K562 (cell line): ENCODE measurements at regions not wholly inside any gene's neighbourhood (a gene's known extent, or its start where the extent isn't known, plus 50 kb on each side); places are given as distances from the start of the nearest gene placed in this dataset.

ENCODE experiments used
- ATAC-seq: fragments of 200-7000 bp; cut with Tn5 transposase; 3 replicates; pipeline ENCODE4 v1.9.1; 2020; ENCODE audit warnings: moderate library complexity
- BruUV-seq: library from RNA; stranded (reverse); fragments of 400-500 nt; replicated peaks from 2 replicates; lab custom pipeline; 2021; lab: Mats Ljungman, UMichigan
- CTCF ChIA-PET: fragments of 300-600 bp; formaldehyde crosslinking; extraction: SDS; loops from one replicate; lab custom pipeline; 2021; ENCODE audit warnings: low intra/inter-chr PET ratio; lab: Yijun Ruan, JAX
- POLR2A ChIA-PET: fragments of 300-600, 350-650 bp; sonication (Branson Sonifier 250); formaldehyde crosslinking; extraction: SDS; loops from one replicate; lab custom pipeline; 2021; ENCODE audit warnings: antibody characterized with exemption, inconsistent platforms; lab: Yijun Ruan, JAX
- DNase-seq, 4 experiments: peaks; one replicate each; pipeline versions ENCODE4 v3.0.0 to v3.0.0-alpha.2; 2011 to 2018; ENCODE audit warnings: low spot score in 3 of 4, mixed read lengths in 3 of 4; ENCODE audit errors: extremely low read depth in 1 of 4
- FAIRE-seq: peaks from 2 replicates; lab custom pipeline; 2011; peaks lifted over from hg19 to GRCh38; lab: Jason Lieb, UNC
- H2AFZ ChIP-seq: 2 replicates; pipeline ENCODE4 v1.6.0; 2011; ENCODE audit warnings: low read depth, low read length, control low read depth, inconsistent platforms
- H3K27ac ChIP-seq: fragments of 200-600 bp; 3 replicates; pipeline ENCODE4 v1.8.0; 2011; ENCODE audit warnings: low read depth, mild to moderate bottlenecking, control low read depth, inconsistent platforms, low read length, moderate library complexity, mixed read lengths; ENCODE audit errors: extremely low read depth
- H3K27me3 ChIP-seq, 2 experiments: fragments of 300-600 bp in 1 of 2; 2 replicates in 1 of 2; 3 replicates in 1 of 2; pipeline versions ENCODE4 v1.6.0 to v1.8.0; 2011; ENCODE audit warnings: inconsistent platforms in 2 of 2, low read length in 2 of 2, mild to moderate bottlenecking in 1 of 2, mixed read lengths in 1 of 2, moderate library complexity in 1 of 2; ENCODE audit not compliant: control insufficient read depth in 2 of 2, insufficient read depth in 2 of 2
- H3K36me3 ChIP-seq: fragments of 300-600 bp; 3 replicates; pipeline ENCODE4 v1.8.0; 2011; ENCODE audit warnings: mild to moderate bottlenecking, low read length, inconsistent platforms; ENCODE audit not compliant: control insufficient read depth, insufficient read depth
- H3K4me1 ChIP-seq, 2 experiments: fragments of 200-600 bp in 1 of 2; replicated peaks in 1 of 2; 2 replicates in 1 of 2; 3 replicates in 1 of 2; pipeline versions ENCODE4 v1.5.1 to v1.8.0; 2011; ENCODE audit warnings: inconsistent platforms in 2 of 2, low read length in 2 of 2, mild to moderate bottlenecking in 1 of 2, mixed read lengths in 1 of 2, moderate library complexity in 1 of 2; ENCODE audit not compliant: control insufficient read depth in 2 of 2, insufficient read depth in 2 of 2
- H3K4me2 ChIP-seq: 2 replicates; pipeline ENCODE4 v1.6.1; 2011; ENCODE audit warnings: low read length, control low read depth, inconsistent platforms, mixed read lengths; ENCODE audit not compliant: insufficient read depth
- H3K4me3 ChIP-seq: fragments of 200-600 bp; sonication (generic), shearing (Covaris generic); 2 replicates; pipeline ENCODE4 v1.5.1; 2016; ENCODE audit warnings: control low read depth, inconsistent platforms
- H3K79me2 ChIP-seq: fragments of 200-600 bp; 3 replicates; pipeline ENCODE4 v1.8.0; 2011; ENCODE audit warnings: low read length, inconsistent platforms; ENCODE audit not compliant: control insufficient read depth, insufficient read depth
- H3K9ac ChIP-seq, 2 experiments: 2 replicates each; pipeline versions ENCODE4 v1.6.0 to v1.6.1; 2011; ENCODE audit warnings: low read depth in 2 of 2, low read length in 2 of 2, control low read depth in 1 of 2, inconsistent platforms in 1 of 2, mild to moderate bottlenecking in 1 of 2, mixed read lengths in 1 of 2; ENCODE audit not compliant: insufficient read depth in 1 of 2
- H3K9me1 ChIP-seq: one replicate; pipeline ENCODE4 v1.6.0; 2011; ENCODE audit warnings: inconsistent platforms, mild to moderate bottlenecking, low read length, moderate library complexity; ENCODE audit not compliant: control insufficient read depth, insufficient read depth
- H3K9me3 ChIP-seq: replicated peaks from 2 replicates; pipeline ENCODE4 v1.5.1; 2011; ENCODE audit warnings: low read depth, low read length, inconsistent platforms; ENCODE audit not compliant: control insufficient read depth, insufficient read depth
- H4K20me1 ChIP-seq: replicated peaks from 2 replicates; pipeline ENCODE4 v1.6.1; 2011; ENCODE audit warnings: low read length, inconsistent platforms, mixed read lengths; ENCODE audit not compliant: control insufficient read depth, insufficient read depth
- CBFA2T3 ChIP-seq: fragments of 450-650 bp; IDR thresholded peaks from 2 replicates; pipeline ENCODE4 v1.6.1; 2017
- CXXC5 ChIP-seq: fragments of 250-450 bp; sonication (Bioruptor Pico); IDR thresholded peaks from 2 replicates; pipeline ENCODE4 v1.8.0; 2022; ENCODE audit warnings: inconsistent platforms, mild to moderate bottlenecking, moderate library complexity
- HNRNPLL ChIP-seq: fragments of 200-400 bp; formaldehyde crosslinking; IDR thresholded peaks from 2 replicates; pipeline ENCODE4 v1.6.1; 2017; ENCODE audit warnings: low read length, low read depth, mild to moderate bottlenecking; ENCODE audit not compliant: poor library complexity, severe bottlenecking
- MEIS2 ChIP-seq: fragments of 450-650 bp; IDR thresholded peaks from 2 replicates; pipeline ENCODE4 v1.6.1; 2014; ENCODE audit warnings: mild to moderate bottlenecking; ENCODE audit not compliant: partially characterized antibody
- NFE2 ChIP-seq: IDR thresholded peaks from 2 replicates; pipeline ENCODE4 v1.6.1; 2014; ENCODE audit warnings: antibody characterized with exemption, low read depth
- TAL1 ChIP-seq: fragments of 450-650 bp; IDR thresholded peaks from 2 replicates; pipeline ENCODE4 v1.6.1; 2016; ENCODE audit warnings: mild to moderate bottlenecking
- ZNF184 ChIP-seq: sonication (generic); formaldehyde crosslinking; IDR thresholded peaks from 2 replicates; pipeline ENCODE4 v1.5.0; 2020; ENCODE audit warnings: missing genetic modification reagents
- ZNF668 ChIP-seq: fragments of 250-450 bp; sonication (Bioruptor Pico); IDR thresholded peaks from 2 replicates; pipeline ENCODE4 v1.8.0; 2022; ENCODE audit warnings: mild to moderate bottlenecking, inconsistent platforms
- WGBS: fragments of 100-300 bp; shearing (Covaris generic); methylation state at CpG from one replicate; pipeline ENCODE4 v1.1.6; 2016; ENCODE audit warnings: low coverage, mixed read lengths; ENCODE audit not compliant: insufficient coverage; ENCODE audit errors: missing lambda C conversion rate; 5-methylcytosine and 5-hydroxymethylcytosine counted together
- in situ Hi-C: fragments of 300-500 bp; cut with MboI; formaldehyde crosslinking; loops from 4 replicates; pipeline ENCODE4 v1.15.0; 2018; ENCODE audit warnings: inconsistent platforms, mixed read lengths
- intact Hi-C: fragments of 100-400 bp; cut with micrococcal nuclease; formaldehyde crosslinking; loops from 2 replicates; pipeline ENCODE4 v1.14.2; 2022
- TF ChIP-seq, protein P1 (sequence below), 2 experiments: IDR thresholded peaks; 2 replicates each; pipeline ENCODE4 v1.6.1; 2012; ENCODE audit warnings: improper control_type of control experiment in 2 of 2, low read depth in 2 of 2, low read length in 2 of 2, borderline replicate concordance in 1 of 2
- TF ChIP-seq, protein P2 (sequence below), 2 experiments: IDR thresholded peaks; 2 replicates each; pipeline ENCODE4 v1.6.1; 2011; ENCODE audit warnings: borderline replicate concordance in 1 of 2, control low read depth in 1 of 2, low read depth in 1 of 2, low read length in 1 of 2, mild to moderate bottlenecking in 1 of 2, mixed read lengths in 1 of 2, moderate library complexity in 1 of 2; ENCODE audit not compliant: insufficient read depth in 1 of 2, insufficient read length in 1 of 2, poor library complexity in 1 of 2, severe bottlenecking in 1 of 2; ENCODE audit errors: extremely low read depth in 1 of 2
- TF ChIP-seq, protein P3 (sequence below): fragments of 450-650 bp; conservative IDR thresholded peaks from 2 replicates; pipeline ENCODE4 v1.6.1; 2016; ENCODE audit warnings: missing genetic modification characterization, low read depth, mild to moderate bottlenecking, control low read depth, missing compliant biosample characterization

DNA sequence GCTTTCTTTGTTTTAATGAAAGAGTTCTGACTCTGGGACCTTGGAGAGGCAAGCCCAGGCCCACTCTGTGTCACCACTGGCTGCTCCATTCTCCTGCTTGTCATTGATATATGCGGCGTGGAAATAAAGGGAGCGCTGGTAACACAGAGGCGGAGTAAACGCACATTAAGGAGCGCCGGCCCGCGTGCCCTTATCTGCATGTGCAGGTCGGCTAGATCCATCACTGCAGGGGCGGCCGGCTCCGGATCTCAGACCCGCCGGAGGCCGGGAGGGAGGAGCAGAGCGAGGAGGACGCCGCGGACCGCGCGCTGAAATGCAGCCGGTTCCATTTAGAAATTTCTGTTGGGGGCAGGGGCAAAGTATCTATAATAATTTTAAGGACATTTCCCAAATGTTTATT, 70.8 kb downstream of the MRPL36 start:
- H3K9ac ChIP-seq, result no peak overlapping the region
- intact Hi-C loops, result loop anchor here (10.0 kb wide), 1 partner anchor 54 kb away; no protein-coding TSS in a partner anchor
- peaks cover 2 to 30% of the 10 kb centered on the region in 2 experiments; a peak in 3 of 5 replicates for H3K4me1 ChIP-seq
- BruUV-seq, result no TSS peak
- H3K27ac ChIP-seq, result no peak overlapping the region
- in situ Hi-C loops, result no loop called here
- peak; percentile 52 to 67 (median 60) for DNase-seq
- no peak for FAIRE-seq
- H3K9me3 ChIP-seq, result no peaks in the 10 kb centered on the region
- ATAC-seq, result peak; percentile 66
- CTCF ChIA-PET, result no interaction called here
- POLR2A ChIA-PET, result no interaction called here
- peaks cover 4% of the 10 kb centered on the region for H3K9me1 ChIP-seq
- H3K27me3 ChIP-seq, result peaks cover 60 to 85% of the 10 kb centered on the region in 2 experiments
- WGBS, result 1% methylated on average over 24 of the region's 24 CpGs
- no peak overlapping the region for H3K4me2 ChIP-seq
- no peak overlapping the region for H3K4me3 ChIP-seq
- no peak overlapping the region for H2AFZ ChIP-seq
- no peaks in the 10 kb centered on the region for H3K36me3 ChIP-seq
- no peaks in the 10 kb centered on the region for H3K79me2 ChIP-seq
- peaks cover 8% of the 10 kb centered on the region for H4K20me1 ChIP-seq
- no peak for TF ChIP-seq ZNF184
- TF ChIP-seq CBFA2T3, result peak; percentile 49
- TF ChIP-seq CXXC5 (CRISPR knock-in tag), result peak; percentile 41; the same call in 1 of the 2 replicates
- TF ChIP-seq MEIS2, result peak; percentile 1
- TF ChIP-seq, protein P1, sequence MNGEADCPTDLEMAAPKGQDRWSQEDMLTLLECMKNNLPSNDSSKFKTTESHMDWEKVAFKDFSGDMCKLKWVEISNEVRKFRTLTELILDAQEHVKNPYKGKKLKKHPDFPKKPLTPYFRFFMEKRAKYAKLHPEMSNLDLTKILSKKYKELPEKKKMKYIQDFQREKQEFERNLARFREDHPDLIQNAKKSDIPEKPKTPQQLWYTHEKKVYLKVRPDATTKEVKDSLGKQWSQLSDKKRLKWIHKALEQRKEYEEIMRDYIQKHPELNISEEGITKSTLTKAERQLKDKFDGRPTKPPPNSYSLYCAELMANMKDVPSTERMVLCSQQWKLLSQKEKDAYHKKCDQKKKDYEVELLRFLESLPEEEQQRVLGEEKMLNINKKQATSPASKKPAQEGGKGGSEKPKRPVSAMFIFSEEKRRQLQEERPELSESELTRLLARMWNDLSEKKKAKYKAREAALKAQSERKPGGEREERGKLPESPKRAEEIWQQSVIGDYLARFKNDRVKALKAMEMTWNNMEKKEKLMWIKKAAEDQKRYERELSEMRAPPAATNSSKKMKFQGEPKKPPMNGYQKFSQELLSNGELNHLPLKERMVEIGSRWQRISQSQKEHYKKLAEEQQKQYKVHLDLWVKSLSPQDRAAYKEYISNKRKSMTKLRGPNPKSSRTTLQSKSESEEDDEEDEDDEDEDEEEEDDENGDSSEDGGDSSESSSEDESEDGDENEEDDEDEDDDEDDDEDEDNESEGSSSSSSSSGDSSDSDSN (IDR thresholded peaks at IDR 0.05; ENCODE audit: borderline replicate concordance in 1 of 2, low read depth in 2 of 2, low read length in 2 of 2), result peak in 1 of 2 experiments; percentile 62; a peak in 1 of 4 replicates
- TF ChIP-seq, protein P2, sequence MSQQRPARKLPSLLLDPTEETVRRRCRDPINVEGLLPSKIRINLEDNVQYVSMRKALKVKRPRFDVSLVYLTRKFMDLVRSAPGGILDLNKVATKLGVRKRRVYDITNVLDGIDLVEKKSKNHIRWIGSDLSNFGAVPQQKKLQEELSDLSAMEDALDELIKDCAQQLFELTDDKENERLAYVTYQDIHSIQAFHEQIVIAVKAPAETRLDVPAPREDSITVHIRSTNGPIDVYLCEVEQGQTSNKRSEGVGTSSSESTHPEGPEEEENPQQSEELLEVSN (IDR thresholded peaks at IDR 0.05; ENCODE audit: borderline replicate concordance in 1 of 2, extremely low read depth in 1 of 2, insufficient read depth in 1 of 2, insufficient read length in 1 of 2, low read depth in 1 of 2, low read length in 1 of 2, poor library complexity in 1 of 2, severe bottlenecking in 1 of 2), result peak in 1 of 2 experiments; percentile 77
- no peak for TF ChIP-seq NFE2
- TF ChIP-seq TAL1, result peak; percentile 34; the same call in 1 of the 2 replicates
- TF ChIP-seq ZNF668, result no peak
- TF ChIP-seq, protein P3, sequence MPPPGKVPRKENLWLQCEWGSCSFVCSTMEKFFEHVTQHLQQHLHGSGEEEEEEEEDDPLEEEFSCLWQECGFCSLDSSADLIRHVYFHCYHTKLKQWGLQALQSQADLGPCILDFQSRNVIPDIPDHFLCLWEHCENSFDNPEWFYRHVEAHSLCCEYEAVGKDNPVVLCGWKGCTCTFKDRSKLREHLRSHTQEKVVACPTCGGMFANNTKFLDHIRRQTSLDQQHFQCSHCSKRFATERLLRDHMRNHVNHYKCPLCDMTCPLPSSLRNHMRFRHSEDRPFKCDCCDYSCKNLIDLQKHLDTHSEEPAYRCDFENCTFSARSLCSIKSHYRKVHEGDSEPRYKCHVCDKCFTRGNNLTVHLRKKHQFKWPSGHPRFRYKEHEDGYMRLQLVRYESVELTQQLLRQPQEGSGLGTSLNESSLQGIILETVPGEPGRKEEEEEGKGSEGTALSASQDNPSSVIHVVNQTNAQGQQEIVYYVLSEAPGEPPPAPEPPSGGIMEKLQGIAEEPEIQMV (tag), result peak; percentile 57; the same call in 1 of the 2 replicates
- TF ChIP-seq HNRNPLL, result peak; percentile 29
